HEK293T (cell line): ENCODE measurements at regions not wholly inside any gene's neighbourhood (a gene's known extent, or its start where the extent isn't known, plus 50 kb on each side); places are given as distances from the start of the nearest gene placed in this dataset.

Experiments used
- BHLHE40 ChIP-seq: fragments of 450-650 bp; IDR thresholded peaks from 2 replicates; pipeline ENCODE4 v1.6.1; 2016; ENCODE audit warnings: mild to moderate bottlenecking, moderate library complexity, borderline replicate concordance
- LEF1 ChIP-seq: fragments of 450-650 bp; IDR thresholded peaks from 2 replicates; pipeline ENCODE4 v1.6.1; 2017; ENCODE audit warnings: mild to moderate bottlenecking, borderline replicate concordance
- SP1 ChIP-seq: fragments of 450-650 bp; IDR thresholded peaks from 2 replicates; pipeline ENCODE4 v1.6.1; 2017
- SUZ12 ChIP-seq: fragments of 450-650 bp; IDR thresholded peaks from 2 replicates; pipeline ENCODE4 v1.6.1; 2016; ENCODE audit warnings: mild to moderate bottlenecking
- ZNF384 ChIP-seq: fragments of 450-650 bp; IDR thresholded peaks from 2 replicates; pipeline ENCODE4 v1.6.1; 2016

- TF ChIP-seq BHLHE40 (no peak), SUZ12 (no peak), ZNF384 (no peak), SP1 (no peak), LEF1 (no peak)
Observed at GRCh38 chr21:15326032-15326867, 261.4 kb upstream of the NRIP1 start.
